Esophagus squamous epithelium (tissue), 4 donors: ENCODE measurements at regions not wholly inside any gene's neighbourhood (a gene's known extent, or its start where the extent isn't known, plus 50 kb on each side); places are given as distances from the start of the nearest gene placed in this dataset.

Source experiments
- CTCF ChIP-seq, 6 experiments: fragments of 450-650 bp in 4 of 6; fragments of 200-600 bp in 2 of 6; sonication (generic) in 2 of 6; IDR thresholded peaks; one replicate each; pipeline ENCODE4 v1.5.1; 2016 to 2019; ENCODE audit warnings: antibody characterized with exemption in 6 of 6, mild to moderate bottlenecking in 4 of 6, moderate library complexity in 4 of 6
- POLR2A ChIP-seq, 4 donors: fragments of 450-650 bp; IDR thresholded peaks; one replicate each; pipeline ENCODE4 v1.6.1; 2017; ENCODE audit warnings: antibody characterized with exemption in 4 of 4, mild to moderate bottlenecking in 4 of 4, moderate library complexity in 3 of 4

GRCh38 chr6:156517088-156517487 lies 260.1 kb upstream of the ARID1B start:
- TF ChIP-seq CTCF (IDR thresholded peaks at IDR 0.05) (no peak), POLR2A (IDR thresholded peaks at IDR 0.05) (no peak)
